NCI-H1105 (cell line): ENCODE measurements at regions not wholly inside any gene's neighbourhood (a gene's known extent, or its start where the extent isn't known, plus 50 kb on each side); places are given as distances from the start of the nearest gene placed in this dataset.

Experiments
- DNase-seq: peaks from one replicate; lab custom pipeline; 2025; lab: John Stamatoyannopoulos, UW

DNA sequence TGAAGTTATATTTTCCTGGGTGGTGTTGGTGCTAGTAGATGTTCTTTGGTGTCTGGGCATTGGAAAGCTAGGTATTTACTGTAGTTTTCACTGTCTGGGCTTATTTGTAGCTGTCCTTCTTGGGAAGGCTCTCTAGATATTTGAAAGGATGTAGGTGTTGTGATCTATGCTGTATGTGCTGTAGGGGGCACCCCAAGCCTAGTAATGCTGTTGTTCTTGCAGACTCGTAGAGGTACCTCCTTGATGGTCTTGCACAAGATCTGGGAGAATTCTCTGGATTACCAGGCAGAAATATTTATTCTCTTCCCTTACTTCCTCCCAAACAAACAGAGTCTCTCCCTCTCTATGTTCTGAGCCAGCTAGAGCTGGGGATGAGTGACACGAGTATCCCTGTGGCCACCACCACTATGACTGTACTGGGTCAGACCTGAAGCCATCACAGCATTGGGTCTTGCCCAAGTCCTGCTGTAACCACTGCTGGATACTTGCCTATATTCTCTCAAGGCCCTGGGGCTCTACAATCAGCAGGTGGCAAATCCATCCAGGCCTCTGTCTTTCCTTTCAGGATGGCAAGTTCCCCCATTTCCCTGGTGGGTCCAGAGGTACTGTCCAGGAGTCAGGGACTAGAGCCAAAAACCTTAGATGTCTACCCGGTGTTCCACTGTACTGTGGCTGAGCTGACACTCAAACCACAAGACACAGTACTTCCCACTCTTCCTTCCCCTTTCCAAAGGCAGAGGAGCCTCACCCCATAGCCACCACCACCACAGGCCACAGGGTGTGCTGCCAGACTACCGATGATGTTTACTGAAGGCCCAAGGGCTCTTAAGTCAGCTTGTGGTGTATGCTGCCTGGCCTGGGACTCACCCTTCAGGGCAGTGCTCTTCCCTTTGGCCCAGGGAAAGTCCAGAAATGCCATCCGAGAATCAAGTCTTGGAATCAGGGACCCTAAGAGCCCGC, 195.2 kb upstream of the DPPA4 start:
- DNase-seq = peak; percentile 18

DNA sequence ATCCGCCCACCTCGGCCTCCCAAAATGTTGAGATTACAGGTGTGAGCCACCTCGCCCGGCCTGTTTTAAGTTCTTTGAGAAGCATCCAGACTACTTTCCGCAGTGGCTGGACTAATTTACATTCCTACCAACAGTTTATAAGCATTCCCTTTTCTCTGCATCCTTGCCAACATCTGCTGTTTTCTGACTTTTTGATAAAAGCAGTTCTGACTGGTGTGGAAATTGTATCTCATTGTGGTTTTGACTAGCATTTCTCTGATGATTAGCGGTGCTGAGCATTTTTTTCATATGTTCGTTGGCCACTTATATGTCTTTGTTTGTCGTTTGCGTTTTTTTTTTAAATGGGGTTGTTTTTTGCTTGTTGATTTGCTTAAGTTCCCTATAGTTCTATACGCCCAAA, 208.4 kb upstream of the DPPA4 start:
- DNase-seq = no peak

DNA sequence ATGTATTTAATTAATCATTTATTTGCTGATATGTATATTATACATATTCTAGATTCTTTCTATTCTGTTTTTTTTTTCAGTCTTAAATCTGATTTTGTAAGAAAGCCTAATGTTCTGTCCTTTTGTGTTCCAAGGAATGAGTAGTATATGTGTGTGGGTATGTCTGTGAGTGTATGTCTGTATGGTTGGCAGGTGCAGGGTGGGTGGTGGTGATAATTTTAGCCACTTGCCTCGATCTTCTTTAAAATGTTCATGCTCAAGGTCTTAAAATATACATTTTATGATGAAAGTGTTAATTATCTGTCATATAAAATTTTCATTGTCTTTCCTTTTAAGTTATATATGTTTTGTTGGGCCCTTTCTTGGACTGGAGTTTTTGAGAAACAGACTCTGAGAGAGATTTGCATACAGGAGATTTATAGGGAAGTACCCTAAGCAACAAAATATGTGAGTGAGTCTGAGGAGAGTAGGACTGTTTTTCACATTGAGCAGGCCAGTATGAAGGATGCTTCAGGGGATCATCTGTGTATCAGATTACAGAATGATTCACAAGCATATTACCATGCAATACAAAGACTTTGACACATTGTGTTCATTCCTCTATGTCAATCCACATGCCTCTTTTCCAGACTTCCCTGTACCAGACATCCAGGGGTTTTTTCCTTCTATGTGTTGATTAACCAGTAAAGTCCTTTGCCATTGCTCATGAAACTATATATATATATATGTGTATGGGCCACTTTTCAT, 211.0 kb upstream of the DPPA4 start:
- DNase-seq = no peak

DNA sequence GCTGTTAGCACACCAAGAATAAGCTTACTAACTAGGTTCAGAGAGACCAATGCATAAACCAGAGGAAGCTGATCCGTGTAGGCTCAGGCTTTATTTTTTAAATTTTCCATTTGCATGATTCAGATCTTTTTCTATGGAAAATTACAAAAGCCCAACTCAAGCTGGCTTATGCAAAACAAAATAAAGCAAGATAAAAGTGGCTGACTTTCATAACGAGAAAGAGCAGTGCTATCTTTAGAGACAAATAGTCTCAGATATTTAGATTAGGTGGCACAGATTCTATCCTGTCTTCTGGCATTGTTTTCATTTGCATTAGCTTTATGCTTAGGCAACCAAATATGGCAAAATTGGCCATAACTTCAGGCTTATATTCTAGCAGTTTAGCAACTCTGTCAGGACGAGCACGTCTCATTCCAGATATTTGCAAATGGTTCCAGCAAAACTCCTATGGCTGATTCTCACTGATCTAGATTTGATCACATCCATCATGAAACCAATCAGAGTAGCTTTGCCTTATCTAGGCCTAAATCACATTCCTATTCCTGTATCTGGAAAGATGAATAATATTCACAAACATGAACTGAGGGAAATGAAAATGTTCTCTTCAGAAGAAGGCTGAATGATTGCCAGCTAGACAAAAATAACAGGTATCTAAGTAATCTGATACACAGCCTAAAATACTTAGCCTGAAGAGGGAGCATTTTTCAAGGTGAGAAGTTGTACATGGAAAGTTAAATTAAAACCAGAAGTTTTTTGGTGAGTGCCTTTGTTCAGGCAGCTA, 216.4 kb upstream of the DPPA4 start:
- DNase-seq = no peak

DNA sequence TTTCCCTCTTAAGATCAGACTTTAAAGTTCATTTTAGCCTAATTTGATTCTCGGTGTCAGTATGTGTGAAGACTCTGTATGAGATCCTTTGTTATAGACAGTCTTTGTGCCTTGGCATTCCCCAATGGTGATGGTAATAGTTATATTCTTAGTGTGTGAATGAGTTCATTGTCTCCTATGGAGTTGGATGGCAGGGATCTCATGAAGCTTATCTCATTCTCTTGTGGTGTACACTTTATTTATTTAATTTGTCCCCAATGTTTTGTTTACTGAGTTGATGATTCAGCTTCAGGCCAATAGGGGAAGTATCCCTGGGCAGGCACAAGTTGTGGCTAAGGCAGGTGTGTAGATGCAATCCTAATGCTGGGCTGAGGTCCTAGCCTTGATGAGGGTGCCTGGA, 222.0 kb upstream of the DPPA4 start:
- no peak for DNase-seq

DNA sequence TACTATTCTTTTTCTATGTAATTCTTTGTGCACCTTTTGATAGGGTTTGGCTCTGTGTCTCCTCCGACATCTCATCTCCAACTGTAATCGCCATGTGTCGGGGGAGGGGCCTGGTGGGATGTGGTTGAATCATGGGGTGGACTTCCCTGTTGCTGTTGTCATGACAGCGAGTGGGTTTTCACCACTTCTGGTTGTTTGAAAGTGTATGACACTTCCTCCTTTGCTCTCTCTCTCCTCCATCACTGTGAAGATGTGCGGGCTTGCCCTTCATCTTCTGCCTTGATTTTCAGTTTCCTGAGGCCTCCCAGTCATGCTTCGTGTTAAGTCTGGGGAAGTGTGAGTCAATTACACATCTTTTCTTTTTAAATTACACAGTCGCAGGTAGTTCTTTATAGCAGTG, 225.8 kb upstream of the DPPA4 start:
- no peak for DNase-seq

DNA sequence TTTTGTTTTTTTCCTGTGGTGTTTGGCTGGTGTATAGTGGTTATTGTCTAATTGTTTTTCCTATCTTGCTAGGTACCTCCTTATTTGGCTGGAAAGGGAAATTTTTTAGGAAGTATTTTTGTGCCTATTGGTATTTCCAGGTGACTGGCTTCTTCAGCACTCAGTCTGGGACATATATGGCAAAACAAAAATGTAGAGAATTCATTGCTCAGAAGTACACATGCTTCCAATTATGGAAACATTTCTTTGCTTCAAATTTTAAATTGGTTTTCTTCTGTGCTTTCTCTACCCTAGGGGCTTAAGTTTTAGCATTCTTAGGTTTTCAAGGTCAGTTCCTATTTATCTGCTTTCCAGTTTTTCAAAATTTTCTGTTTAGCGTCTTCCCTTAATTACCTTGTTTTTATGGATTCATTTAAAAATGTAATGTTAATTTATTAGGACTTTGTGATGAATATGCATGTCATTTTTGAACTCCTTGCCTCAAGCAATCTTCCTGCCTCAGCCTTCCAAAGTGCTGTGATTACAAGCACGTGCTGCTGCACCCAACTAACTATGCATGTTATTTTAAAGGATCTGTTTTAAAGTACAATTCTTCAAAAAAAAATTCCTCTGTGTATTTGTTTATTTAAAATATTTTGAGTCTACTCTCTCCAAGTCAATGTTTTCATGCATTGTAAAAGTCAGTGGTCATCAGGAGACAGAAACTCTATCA, 231.9 kb upstream of the DPPA4 start:
- no peak for DNase-seq

DNA sequence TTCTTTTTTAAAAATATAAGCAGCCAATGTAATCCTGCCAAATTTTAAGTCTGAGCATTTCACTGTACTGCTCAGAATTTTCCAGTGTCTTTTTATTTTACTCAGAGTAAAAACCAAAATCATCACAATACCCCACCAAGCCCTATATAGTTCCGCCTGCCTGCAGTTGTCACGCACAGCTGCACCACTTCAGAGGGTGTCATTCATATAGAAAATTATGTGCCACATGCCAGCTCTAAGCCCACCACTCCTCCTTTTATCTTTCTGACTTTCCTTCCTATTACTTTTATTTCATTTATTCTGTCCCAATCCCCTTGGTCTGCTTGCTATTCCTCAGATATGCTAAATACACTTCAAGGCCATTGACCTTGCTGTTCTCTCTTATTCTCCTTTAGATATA, 233.1 kb upstream of the DPPA4 start:
- DNase-seq = no peak

DNA sequence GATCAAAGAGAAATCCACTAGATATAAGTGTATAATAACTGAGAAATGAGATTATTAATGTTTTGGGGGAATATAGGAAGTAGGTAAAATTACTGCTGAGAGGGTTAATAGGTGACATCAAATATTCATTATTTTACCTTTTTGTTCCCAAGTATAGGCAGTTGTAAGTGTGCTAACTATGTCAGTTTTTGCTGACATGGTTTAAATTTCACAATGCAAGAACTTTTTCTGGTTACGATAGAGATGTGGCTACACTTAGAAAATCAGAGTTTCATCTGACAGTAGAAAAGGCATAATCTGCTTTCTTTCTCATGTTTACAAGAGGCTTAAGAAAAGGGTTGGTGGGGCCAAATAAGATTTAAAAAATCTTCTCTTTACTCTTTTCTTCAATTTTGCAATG, 235.0 kb upstream of the DPPA4 start:
- DNase-seq = no peak

DNA sequence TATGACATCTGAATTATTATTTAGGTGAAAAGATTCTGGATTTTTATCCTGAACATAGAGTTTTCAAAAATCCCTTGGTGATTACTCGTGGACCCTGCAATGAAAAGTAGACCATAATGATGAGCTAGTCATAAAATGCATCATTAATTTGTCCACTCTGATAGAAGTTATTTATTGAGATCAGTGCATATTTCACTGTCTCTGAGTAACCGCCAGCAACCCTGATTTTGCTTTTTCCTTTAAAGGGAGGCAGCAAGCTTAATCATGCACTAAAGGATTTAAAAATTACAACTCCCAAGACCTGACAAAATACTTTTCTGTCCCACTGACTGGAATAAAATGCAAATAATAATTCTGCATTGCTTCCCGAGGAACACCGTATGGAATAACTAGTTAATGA, 259.6 kb upstream of the DPPA4 start:
- DNase-seq = no peak

DNA sequence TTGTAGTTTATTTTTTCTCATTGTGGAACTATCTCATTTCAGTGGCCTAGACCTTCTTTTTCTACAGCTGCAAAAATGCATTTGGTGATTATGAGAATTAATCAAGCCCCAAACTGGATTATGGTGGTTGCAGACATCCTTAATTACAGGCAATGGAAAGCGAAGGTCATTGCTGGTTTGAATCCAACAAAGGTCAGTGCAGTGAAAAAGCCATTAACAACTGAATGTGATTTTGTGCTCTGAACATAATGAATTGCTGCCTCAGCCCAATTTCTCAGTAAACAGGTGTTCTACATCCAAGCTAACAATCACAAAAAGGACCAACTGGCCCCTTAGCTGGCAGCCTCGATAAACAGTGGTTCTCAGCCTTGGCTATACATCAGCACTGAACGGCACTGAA, 260.1 kb upstream of the DPPA4 start:
- DNase-seq = peak; percentile 1

DNA sequence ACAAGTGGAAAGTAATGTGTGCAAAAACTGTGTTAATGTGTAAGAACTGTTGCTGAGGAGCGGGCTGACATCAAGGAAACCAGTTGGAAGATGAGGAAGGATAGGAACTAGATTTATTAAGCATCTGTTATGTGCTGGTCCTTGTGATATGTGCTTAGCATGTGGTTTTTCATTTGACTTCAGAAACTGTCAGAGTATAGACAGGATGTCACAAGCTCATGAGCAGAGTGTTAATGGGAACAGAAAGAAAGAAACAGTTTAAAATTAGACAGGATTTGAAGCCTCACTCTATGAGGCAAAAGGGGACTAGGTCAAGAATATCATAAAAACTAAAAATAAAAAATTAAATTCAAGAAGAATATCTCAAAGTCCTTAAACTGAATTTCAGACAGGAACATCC, 270.6 kb upstream of the DPPA4 start:
- no peak for DNase-seq

DNA sequence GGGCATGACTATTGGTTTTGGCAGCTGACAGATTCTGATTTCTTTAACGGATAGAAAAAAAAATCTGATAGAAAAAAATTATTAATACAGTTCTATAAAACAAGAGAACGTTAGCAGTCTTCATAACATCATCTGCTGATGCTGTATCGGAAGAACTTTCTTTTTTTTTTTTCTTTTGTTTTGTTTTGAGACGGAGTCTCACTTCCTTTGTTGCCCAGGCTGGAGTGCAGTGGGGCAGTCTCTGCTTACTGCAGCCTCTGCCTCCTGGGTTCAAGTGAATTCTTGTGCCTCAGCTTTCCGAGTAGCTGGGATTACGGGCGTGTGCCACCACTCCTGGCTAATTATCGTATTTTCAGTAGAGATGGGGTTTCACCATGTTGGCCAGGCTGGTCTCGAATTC, 271.2 kb upstream of the DPPA4 start:
- no peak for DNase-seq

DNA sequence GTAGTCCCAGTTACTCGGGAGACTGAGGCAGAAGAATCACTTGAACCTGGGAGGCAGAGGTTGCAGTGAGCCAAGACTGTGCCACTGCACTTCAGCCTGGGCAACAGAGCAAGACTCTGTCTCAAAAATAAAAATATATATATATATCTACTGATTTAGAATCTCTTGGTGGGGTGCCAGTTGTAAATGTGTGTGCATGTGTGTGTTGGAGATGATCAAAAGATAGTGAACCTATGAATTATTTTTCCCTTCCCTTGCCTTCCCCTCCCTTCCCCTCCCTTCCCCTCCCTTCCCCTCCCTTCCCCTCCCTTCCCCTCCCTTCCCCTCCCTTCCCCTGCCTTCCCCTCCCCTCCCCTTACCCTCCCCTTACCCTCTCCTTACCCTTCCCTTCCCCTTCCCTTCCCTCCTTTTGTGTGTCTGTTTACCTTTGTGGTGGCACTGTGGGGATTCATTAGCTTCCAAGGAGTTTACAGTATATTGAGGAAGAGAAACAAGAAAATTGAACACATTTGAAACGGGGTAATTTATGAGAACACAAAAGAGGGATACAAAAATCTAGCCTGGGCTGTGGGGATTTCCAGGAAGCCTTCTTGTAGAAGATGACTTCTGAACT, 281.5 kb upstream of the DPPA4 start:
- no peak for DNase-seq

DNA sequence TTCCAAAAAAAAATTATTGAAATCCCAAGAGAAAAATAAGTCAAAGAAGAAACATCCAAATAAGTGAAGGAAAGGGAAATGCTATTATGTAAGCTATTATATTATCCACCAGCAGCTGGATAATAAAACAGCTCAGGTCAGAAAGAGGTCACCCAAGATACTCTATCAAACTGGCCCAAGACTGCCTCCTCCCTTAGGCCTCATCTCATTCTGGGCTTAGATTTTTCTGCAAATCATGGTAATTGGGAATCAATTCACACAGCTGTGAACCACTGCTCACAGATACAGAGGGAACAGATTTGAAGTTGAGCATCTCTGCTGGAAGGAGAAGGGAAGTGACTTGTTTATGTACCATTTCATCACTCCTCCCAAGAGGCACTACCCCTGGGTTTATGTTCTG, 294.6 kb upstream of the DPPA4 start:
- no peak for DNase-seq

DNA sequence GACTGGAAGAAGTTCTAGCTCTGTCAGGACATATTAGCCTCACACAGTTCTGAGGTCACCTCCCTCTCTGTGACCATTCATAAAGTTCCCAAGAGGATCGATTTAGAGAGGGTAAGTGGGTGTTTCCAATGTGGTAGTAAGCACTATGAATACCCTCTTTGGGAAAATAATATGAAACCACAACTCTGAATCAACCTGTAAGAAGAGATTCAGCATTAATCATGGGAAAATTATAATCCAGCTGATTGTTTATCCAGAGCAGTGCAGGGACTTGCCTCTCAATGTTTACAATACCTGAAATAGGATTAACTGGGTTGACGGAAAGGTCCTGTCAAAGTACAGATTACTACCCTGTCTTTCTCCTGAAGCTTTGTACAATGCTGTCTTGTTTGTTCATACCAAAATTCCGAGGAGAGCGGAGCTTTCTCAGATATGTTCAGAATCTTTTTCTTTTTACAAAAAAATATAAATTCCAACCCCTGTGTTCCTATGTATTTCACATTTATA, 302.9 kb upstream of the DPPA4 start:
- DNase-seq = no peak

DNA sequence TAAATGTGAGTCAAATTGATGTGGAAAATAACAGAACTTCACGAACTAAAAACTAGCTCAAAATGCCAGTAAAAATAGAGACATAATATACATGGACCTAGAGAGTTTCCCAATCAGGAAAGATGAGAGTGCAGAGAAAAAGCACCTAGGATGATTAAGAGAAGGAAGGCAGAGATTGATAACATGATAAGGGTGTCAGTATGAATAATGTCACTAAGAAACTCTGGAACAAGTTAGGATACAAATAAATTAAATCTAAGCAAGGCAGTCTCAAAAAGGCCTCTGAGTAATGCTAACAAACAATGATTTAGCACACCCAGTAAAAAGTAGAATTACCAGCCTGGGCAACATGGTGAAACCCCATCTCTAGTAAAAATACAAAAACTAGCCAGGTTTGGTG, 304.7 kb upstream of the DPPA4 start:
- no peak for DNase-seq

DNA sequence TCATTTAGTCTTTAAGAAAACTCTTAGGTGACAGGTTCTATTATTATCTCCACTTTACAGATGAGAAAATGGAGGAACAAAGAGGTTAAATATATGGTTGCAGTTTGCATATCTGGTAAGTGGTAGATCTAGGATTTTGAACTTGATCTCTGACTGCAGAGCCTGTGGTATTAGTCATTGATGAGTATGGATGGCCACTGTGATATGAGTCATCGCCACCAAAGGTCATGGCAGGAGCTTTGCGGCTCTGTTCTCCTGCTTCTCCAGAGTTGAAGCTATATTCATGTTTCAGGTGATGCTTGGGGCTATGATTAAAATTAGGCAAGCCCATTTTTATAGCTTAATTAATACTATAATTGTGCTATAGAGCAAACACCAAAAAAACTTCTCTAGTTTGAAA, 306.2 kb upstream of the DPPA4 start:
- no peak for DNase-seq

DNA sequence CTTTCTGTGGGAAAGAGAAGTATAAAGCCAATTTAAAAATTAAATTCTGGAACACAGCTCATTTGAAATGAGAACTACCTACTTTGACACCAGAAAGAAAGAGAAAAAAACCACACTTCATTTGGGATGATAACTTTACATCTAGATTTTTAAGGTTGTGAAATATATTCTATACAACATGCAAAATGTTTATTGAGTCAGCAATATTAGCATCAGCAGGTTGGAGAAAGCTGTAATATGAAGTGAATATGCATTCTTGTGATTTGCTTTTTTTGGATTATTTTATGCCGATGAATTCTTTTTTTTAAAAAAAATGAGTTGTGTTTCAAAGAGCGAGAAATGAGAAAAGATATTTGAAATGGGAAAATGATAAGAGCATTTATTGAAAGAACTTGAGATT, 307.0 kb upstream of the DPPA4 start:
- DNase-seq = no peak

DNA sequence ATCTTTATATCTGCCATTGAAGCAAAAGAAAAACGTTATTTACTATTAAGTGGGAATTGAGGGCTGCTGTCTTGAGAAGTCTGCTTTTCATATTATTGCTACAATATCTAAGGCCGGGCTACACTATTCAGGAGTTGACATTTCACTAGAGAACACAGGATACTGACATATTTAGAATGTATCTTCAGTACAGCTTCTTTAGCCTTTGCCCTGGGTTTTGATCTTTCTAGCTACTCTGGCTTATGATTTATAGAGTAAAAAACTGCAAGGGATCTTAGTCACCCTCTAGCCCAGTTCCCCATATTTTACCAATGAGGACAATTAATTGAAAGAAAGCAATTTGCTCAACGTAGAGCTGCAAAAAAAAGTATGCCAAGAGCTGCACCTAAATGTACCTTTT, 307.4 kb upstream of the DPPA4 start:
- DNase-seq = no peak

DNA sequence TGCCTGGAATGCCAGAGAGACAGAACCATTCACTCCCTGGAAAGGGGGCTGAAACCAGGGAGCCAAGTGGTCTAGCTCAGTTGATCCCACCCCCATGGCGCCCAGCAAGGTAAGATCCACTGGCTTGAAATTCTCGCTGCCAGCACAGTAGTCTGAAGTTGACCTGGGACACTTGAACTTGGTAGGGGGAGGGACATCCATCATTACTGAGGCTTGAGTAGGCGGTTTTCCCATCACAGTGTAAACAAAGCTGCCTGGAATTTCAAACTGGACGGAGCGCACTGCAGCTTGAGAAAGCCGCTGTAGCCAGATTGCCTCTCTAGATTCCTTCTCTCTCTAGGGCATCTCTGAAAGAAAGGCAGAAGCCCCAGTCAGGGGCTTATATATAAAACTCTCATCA, 310.7 kb upstream of the DPPA4 start:
- DNase-seq = no peak
